Adrenal gland (tissue), 5 donors: ENCODE measurements at regions not wholly inside any gene's neighbourhood (a gene's known extent, or its start where the extent isn't known, plus 50 kb on each side); places are given as distances from the start of the nearest gene placed in this dataset.

Experiments used
- CTCF ChIP-seq, 6 experiments: fragments of 450-650 bp in 4 of 6; fragments of 200-600 bp in 2 of 6; sonication (generic) in 1 of 6; IDR thresholded peaks; 1 replicate in 5 of 6; 2 replicates in 1 of 6; pipeline versions ENCODE4 v1.5.1 to v1.8.0; 2016 to 2021; ENCODE audit warnings: antibody characterized with exemption in 6 of 6, mild to moderate bottlenecking in 2 of 6, moderate library complexity in 1 of 6
- POLR2A ChIP-seq, 2 donors: fragments of 450-650 bp; IDR thresholded peaks; one replicate each; pipeline ENCODE4 v1.6.1; 2017; ENCODE audit warnings: antibody characterized with exemption in 2 of 2, mild to moderate bottlenecking in 2 of 2, moderate library complexity in 1 of 2
- donor health status: DM: no; HTN: no; CAD: no.

DNA sequence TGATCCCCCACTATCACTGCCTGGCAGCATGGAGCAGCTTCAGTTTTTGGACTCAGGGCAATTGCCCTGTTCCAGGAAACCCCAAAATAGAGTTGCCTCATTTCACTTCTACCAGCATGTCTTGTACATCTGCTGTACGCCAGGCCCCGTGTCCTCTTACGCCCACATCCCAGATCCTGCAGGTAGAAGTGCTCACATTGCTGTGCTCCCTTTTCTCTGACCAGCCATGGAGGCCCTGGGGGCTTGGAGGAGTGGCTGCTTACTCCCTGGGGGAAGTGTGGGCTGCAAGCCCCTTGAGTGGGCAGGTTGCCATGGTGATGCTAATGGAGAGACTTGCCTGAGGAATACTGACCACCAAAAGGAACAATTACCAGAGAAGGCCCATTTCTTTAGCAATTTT is 55.6 kb upstream of the KCNIP1 start:
- TF ChIP-seq CTCF (IDR thresholded peaks at IDR 0.05) (no peak), POLR2A (IDR thresholded peaks at IDR 0.05) (no peak)
